ENCODE measurements at regions not wholly inside any gene's neighbourhood (a gene's known extent, or its start where the extent isn't known, plus 50 kb on each side); places are given as distances from the start of the nearest gene placed in this dataset.

- peaks cover 2% of the 10 kb centered on the region; the same call in 1 of the 2 replicates for H3K27me3 Mint-ChIP-seq (ENCODE audit: low read depth)
- no peaks in the 10 kb centered on the region for H3K79me2 ChIP-seq (ENCODE audit: insufficient read depth, low read length)
- H3K18ac ChIP-seq (ENCODE audit: insufficient read length, low read depth, low read length), result no peak overlapping the region
- no peak overlapping the region for H2BK20ac ChIP-seq (ENCODE audit: low read depth, low read length, poor library complexity, severe bottlenecking)
- H4K20me1 ChIP-seq (ENCODE audit: control insufficient read depth, insufficient read depth, insufficient read length), result no peaks in the 10 kb centered on the region
- no peak overlapping the region for H2BK15ac ChIP-seq (ENCODE audit: low read depth, low read length)
- no CpG with 5 or more reads among the region's 5 CpGs for WGBS (ENCODE audit: extremely low coverage, insufficient read length, low lambda C conversion rate)
- H4K91ac ChIP-seq (ENCODE audit: insufficient read length, low read depth, low read length), result no peak overlapping the region
- H3K23me2 ChIP-seq (ENCODE audit: insufficient read length, low read depth, low read length, poor library complexity, severe bottlenecking), result no peaks in the 10 kb centered on the region
- no peak overlapping the region for H4K8ac ChIP-seq (replicated peaks; ENCODE audit: insufficient read length, low read depth, low read length)
- H3K27me3 ChIP-seq (ENCODE audit: insufficient read depth, low read length), result no peaks in the 10 kb centered on the region
- peaks cover 91 to 93% of the 10 kb centered on the region in 2 experiments for H3K9me3 Mint-ChIP-seq
- H4K5ac ChIP-seq (ENCODE audit: insufficient read length, low read depth, low read length), result no peak overlapping the region
- H3K4me3 Mint-ChIP-seq, result no peak overlapping the region
- no peak overlapping the region for H2BK12ac ChIP-seq (ENCODE audit: insufficient read length, low read depth, low read length)
- no peak overlapping the region for H2AK5ac ChIP-seq (ENCODE audit: insufficient read length, low read length)
- H3K4me2 ChIP-seq (ENCODE audit: insufficient read depth, insufficient read length, low read length), result no peak overlapping the region
- H3K4ac ChIP-seq (ENCODE audit: low read depth, low read length), result no peak overlapping the region
- H3K14ac ChIP-seq (ENCODE audit: insufficient read depth, low read length), result no peak overlapping the region
- TF ChIP-seq CTCF (conservative IDR thresholded peaks at IDR 0.05), result no peak
- H2AFZ ChIP-seq (ENCODE audit: low read length), result no peak overlapping the region
- no peak overlapping the region for H3K9ac ChIP-seq (ENCODE audit: extremely low read depth, insufficient read length, low read length)
- no peaks in the 10 kb centered on the region for H3K4me1 ChIP-seq (ENCODE audit: insufficient read depth, low read length)
- H3K9me3 ChIP-seq (ENCODE audit: control insufficient read depth, low read depth, low read length), result peaks cover 80% of the 10 kb centered on the region
- no peak overlapping the region for H3K27ac Mint-ChIP-seq
- no peak for DNase-seq
- H3K56ac ChIP-seq (ENCODE audit: insufficient read length, low read depth, low read length), result no peak overlapping the region
- no peaks in the 10 kb centered on the region for H3K79me1 ChIP-seq (ENCODE audit: insufficient read depth, low read depth, low read length, poor library complexity, severe bottlenecking)
- H3T11ph ChIP-seq (ENCODE audit: low read length), result no peak overlapping the region
- no peak overlapping the region for H2BK5ac ChIP-seq (ENCODE audit: insufficient read length, low read length)
- no peak overlapping the region for H3K23ac ChIP-seq (ENCODE audit: insufficient read length, low read depth, low read length)
- no peak overlapping the region for H3K27ac ChIP-seq (ENCODE audit: insufficient read length, low read depth, low read length)
- no peaks in the 10 kb centered on the region for H3K4me1 Mint-ChIP-seq
- no peak overlapping the region for H2BK120ac ChIP-seq (ENCODE audit: low read depth, low read length, poor library complexity, severe bottlenecking)
- H3K36me3 Mint-ChIP-seq (ENCODE audit: insufficient read depth in 1 of 3, low read depth in 3 of 3), result peaks cover 4 to 17% (median 17%) of the 10 kb centered on the region in 3 experiments; a peak in 6 of 7 replicates
Measured at GRCh38 chr16:35636480-35637230, 2177.2 kb downstream of the TP53TG3F start.

All from H9 (cell line).